Erythroblast (primary cell): ENCODE measurements at regions not wholly inside any gene's neighbourhood (a gene's known extent, or its start where the extent isn't known, plus 50 kb on each side); places are given as distances from the start of the nearest gene placed in this dataset.

Experiments
- GATA1 ChIP-seq: IDR thresholded peaks from 2 replicates; pipeline ENCODE4 v1.6.1; 2011; ENCODE audit warnings: low read depth, mild to moderate bottlenecking, control low read depth, low read length, moderate library complexity
- POLR2A ChIP-seq: IDR thresholded peaks from 2 replicates; pipeline ENCODE4 v1.6.1; 2011; ENCODE audit warnings: mild to moderate bottlenecking, low read length

- no peak for TF ChIP-seq POLR2A
- no peak for TF ChIP-seq GATA1
Measured at GRCh38 chrX:144722307-144722706, 525.0 kb upstream of the SPANXN1 start.
